ENCODE measurements at regions not wholly inside any gene's neighbourhood (a gene's known extent, or its start where the extent isn't known, plus 50 kb on each side); places are given as distances from the start of the nearest gene placed in this dataset.
"Not testable (repeated sequence)": the region's sequence is repeated elsewhere in the genome, so short reads cannot be mapped to it uniquely, and the experiment has no call there.

DNA sequence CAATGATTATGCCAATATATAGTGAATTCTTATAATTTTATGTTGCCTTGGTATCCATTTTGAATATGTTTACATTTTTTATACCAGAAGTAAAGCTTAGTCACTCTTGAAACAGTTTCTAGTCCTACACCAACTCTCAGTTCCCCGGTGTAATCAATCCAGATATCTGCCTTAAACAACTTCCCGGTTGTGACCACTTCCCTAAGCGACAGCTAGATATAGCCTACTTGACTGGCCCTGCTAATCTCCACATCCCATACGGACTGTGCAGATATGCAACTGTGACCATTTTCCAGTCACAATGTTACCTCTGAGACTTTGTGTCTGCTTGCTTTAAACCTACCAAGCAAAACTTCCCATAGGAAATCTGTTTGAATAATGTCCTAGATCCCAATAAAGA, 1551.5 kb upstream of the SEL1L start:
- no peak for TF ChIP-seq POLR2A (IDR thresholded peaks at IDR 0.05; ENCODE audit: low read length)
- no peak for TF ChIP-seq GATA1 (IDR thresholded peaks at IDR 0.05; ENCODE audit: low read depth, low read length)
- peak in 1 of 2 experiments; percentile 3 for DNase-seq

DNA sequence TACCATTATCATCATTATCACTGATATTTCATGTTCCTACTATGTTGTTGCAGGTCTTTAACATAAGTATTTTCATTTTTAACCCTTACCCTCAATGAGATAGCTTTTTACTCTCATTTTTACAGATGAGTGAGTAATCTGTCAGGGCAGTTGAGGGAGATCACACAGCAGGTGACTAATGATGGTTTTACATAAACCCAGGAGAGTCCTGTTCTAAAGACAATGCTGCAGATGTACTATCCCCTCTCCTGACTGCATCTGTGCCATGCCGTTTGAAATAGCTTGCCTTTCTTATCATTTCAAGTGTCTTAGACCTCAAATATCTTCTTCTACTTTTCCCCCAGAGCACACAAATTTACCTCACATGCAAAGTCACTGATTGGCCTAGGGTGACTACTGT, 1552.1 kb upstream of the SEL1L start:
- TF ChIP-seq GATA1 (IDR thresholded peaks at IDR 0.05; ENCODE audit: low read depth, low read length) (no peak), POLR2A (IDR thresholded peaks at IDR 0.05; ENCODE audit: low read length) (no peak)

GRCh38 chr14:83091991-83092956, 1558.6 kb upstream of the SEL1L start:
- not testable (repeated sequence) for DNase-seq

More for the DNA sequence above, 1552.1 kb upstream of the SEL1L start:
- DNase-seq, result no peak

DNA sequence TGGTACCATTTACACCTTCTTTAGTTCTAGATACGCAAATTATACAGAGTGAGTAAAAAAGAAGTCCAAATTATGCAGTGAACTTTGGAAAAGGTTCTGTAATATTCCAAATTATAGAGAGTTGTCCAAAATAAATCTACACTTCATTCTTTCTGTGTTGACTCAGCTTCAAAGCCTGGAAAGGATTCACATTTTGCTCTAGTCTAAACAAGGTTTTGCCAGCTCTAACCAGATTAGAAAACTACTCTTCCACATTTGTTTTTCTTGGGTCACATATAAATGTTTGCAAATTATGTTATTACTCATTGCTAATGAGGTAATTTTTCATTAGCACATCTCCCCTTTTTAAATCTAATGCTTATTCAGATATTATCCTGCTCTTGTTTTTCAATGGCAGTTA, 1562.4 kb upstream of the SEL1L start:
- no peak for DNase-seq

DNA sequence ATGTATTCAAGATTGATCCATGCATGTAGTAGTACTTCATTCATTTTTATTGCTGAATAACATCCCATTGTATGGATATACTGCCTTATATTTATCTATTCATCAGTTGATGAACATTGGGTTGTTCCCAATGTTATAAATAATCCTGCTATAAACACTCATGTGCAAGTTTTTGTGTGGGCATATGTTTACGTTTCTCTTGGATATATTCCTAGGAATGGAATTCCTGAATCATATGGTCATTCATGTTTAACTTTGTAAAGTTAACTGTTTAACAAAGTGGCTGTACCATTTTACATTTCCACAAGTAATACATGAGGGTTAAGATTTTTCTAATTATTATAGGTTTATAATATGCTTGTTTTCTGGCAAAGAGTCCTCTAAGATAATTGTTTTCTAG, 1568.2 kb upstream of the SEL1L start:
- TF ChIP-seq GATA1 (IDR thresholded peaks at IDR 0.05; ENCODE audit: low read depth, low read length), result no peak
- no peak for TF ChIP-seq POLR2A (IDR thresholded peaks at IDR 0.05; ENCODE audit: low read length)
- DNase-seq, result no peak

More for the DNA sequence above, 1562.4 kb upstream of the SEL1L start:
- TF ChIP-seq GATA1 (IDR thresholded peaks at IDR 0.05; ENCODE audit: low read depth, low read length) (no peak), POLR2A (IDR thresholded peaks at IDR 0.05; ENCODE audit: low read length) (no peak)

- DNase-seq, result no peak
- TF ChIP-seq GATA1 (IDR thresholded peaks at IDR 0.05; ENCODE audit: low read depth, low read length), result no peak
Observed at GRCh38 chr14:83118029-83118428, 1584.4 kb upstream of the SEL1L start.

DNA sequence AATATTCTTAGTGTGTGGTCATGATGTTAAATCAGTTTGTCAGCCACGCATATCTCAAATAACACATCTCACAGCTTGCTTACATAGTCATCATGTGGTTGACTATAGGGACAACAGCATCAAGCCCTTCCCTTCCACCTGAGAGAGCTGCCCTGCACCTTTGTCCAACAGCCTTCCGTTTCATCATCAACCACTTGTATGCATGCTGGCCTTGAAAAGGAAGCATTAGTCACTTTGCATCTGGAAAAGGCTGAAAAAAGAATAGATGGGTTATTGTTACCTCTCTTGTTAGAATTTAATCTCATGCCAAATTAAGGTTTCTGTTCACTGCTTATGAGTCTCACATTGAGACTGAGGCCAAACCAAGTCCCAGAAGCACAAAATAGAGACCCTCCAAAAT, 1586.5 kb upstream of the SEL1L start:
- DNase-seq, result no peak
- TF ChIP-seq GATA1 (IDR thresholded peaks at IDR 0.05; ENCODE audit: low read depth, low read length), result no peak
- no peak for TF ChIP-seq POLR2A (IDR thresholded peaks at IDR 0.05; ENCODE audit: low read length)

- no peak for DNase-seq
- no peak for TF ChIP-seq POLR2A (IDR thresholded peaks at IDR 0.05; ENCODE audit: low read length)
- no peak for TF ChIP-seq GATA1 (IDR thresholded peaks at IDR 0.05; ENCODE audit: low read depth, low read length)
Observed at GRCh38 chr14:83126076-83126475, 1592.4 kb upstream of the SEL1L start.

- TF ChIP-seq POLR2A (IDR thresholded peaks at IDR 0.05; ENCODE audit: low read length) (no peak), GATA1 (IDR thresholded peaks at IDR 0.05; ENCODE audit: low read depth, low read length) (no peak)
- no peak for DNase-seq
Observed at GRCh38 chr14:83128783-83129182, 1595.1 kb upstream of the SEL1L start.

- TF ChIP-seq POLR2A (IDR thresholded peaks at IDR 0.05; ENCODE audit: low read length) (no peak), GATA1 (IDR thresholded peaks at IDR 0.05; ENCODE audit: low read depth, low read length) (no peak)
- DNase-seq, result no peak
Observed at GRCh38 chr14:83129496-83129895, 1595.8 kb upstream of the SEL1L start.

DNA sequence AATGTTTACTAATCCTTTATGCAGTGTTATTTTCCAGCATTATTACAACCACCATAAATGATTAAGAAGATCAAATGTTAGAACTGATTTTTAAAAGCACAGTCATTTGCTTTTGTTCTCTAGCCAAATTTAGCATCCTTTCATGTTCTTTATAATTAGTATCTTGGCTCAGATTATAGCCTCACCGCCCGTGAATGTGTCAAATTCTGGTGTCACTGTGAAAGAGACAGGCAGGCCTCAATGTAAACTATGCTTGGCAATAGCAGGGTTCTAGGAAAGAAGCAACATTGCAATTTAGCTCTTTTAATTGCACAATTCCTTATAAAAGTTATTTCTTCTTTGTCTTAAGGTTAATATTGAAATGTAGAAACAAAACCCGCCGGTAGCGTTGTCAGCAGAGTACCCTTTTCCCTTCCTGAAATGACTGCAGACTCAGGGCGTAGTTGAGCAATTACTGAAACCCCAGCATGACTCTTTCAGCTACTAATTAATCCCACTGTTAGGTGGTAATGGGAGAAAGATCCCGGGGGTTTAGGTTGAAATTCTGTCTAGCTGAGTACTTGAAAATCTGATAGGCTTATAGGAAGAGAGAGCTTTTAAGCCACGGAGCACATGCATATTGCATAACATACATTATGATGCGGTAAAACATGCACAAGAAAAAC, 1600.5 kb upstream of the SEL1L start:
- TF ChIP-seq GATA1 (IDR thresholded peaks at IDR 0.05; ENCODE audit: low read depth, low read length) (no peak), POLR2A (IDR thresholded peaks at IDR 0.05; ENCODE audit: low read length) (no peak)
- DNase-seq, result no peak

DNA sequence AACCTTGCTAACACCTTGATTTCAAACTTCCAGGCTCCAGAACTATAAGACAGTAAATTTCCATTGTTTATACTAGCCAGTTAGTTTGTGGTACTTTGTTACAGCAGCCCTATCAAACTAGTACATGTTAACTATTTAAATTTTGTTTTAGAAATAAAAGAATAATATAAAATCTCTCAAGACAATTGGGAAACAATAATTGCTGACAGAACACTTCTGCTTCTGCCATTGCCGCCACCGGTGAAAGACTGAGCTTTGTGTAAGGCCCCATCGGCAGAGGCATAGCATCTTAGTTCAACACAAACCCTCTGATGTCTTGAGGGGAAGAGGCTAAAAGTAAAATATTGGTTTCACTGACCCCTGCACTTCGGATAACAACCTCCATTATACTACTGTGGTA, 1607.1 kb upstream of the SEL1L start:
- TF ChIP-seq POLR2A (IDR thresholded peaks at IDR 0.05; ENCODE audit: low read length), result no peak
- TF ChIP-seq GATA1 (IDR thresholded peaks at IDR 0.05; ENCODE audit: low read depth, low read length), result no peak
- no peak for DNase-seq

- DNase-seq, result no peak
- TF ChIP-seq POLR2A (IDR thresholded peaks at IDR 0.05; ENCODE audit: low read length) (no peak), GATA1 (IDR thresholded peaks at IDR 0.05; ENCODE audit: low read depth, low read length) (no peak)
Observed at GRCh38 chr14:83147006-83147405, 1613.4 kb upstream of the SEL1L start.

DNA sequence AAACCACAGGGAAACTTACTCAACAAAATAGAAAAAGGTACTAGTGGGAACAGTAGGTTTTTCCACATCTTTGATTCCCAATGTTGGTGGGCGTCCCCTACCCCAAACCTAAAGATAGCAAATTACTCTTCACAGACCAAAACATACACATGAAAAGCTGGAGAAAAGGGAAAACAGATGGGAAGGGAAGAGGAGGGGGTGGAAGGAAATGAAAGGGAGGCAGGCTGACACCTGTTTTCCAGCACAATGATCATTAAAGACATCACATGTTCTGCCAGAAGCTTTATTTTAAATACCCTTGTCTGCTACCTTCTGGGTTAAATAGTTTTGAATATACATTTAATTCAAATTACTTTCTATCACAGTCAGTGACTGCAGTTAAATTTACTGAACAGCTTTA, 1617.9 kb upstream of the SEL1L start:
- TF ChIP-seq GATA1 (IDR thresholded peaks at IDR 0.05; ENCODE audit: low read depth, low read length) (no peak), POLR2A (IDR thresholded peaks at IDR 0.05; ENCODE audit: low read length) (no peak)

GRCh38 chr14:83153081-83153480, 1619.4 kb upstream of the SEL1L start:
- no peak for DNase-seq
- no peak for TF ChIP-seq GATA1 (IDR thresholded peaks at IDR 0.05; ENCODE audit: low read depth, low read length)
- TF ChIP-seq POLR2A (IDR thresholded peaks at IDR 0.05; ENCODE audit: low read length), result no peak

More for the DNA sequence above, 1617.9 kb upstream of the SEL1L start:
- no peak for DNase-seq

All from erythroblast (primary cell).